ENCODE measurements at regions not wholly inside any gene's neighbourhood (a gene's known extent, or its start where the extent isn't known, plus 50 kb on each side); places are given as distances from the start of the nearest gene placed in this dataset.
"Not testable (repeated sequence)": the region's sequence is repeated elsewhere in the genome, so short reads cannot be mapped to it uniquely, and the experiment has no call there.

DNA sequence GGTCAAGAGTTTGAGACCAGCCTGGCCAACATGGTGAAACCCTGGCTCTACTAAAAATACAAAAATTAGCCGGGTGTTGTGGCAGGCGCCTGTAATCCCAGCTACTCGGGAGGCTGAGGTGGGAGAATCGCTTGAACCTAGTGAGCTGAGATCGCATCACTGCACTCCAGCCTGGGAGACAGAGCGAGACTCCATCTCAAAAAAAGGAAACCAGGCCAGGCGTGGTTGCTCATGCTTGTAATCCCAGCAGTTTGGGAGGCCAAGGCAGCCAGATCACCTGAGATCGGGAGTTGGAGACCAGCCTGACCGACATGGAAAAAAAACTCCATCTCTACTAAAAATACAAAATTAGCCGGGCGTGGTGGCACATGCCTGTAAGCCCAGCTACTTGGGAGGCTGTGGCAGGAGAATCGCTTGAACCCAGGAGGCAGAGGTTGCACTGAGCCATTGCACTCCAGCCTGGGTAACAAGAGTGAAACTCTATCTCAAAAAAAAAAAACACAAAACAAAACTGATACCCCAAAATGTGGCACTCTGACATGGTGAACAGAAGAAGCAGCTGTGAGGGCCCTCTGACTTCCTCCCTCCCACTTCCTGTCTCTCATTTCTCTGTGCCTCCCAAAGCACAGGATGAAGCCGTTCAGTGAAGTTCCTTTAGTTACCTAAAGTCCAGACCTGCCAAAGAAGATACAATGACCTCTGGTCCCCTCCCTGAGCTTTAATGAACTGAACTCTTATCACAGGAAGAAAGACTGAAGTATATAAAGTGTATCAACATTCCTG, 93.2 kb upstream of the GRIN2A start:
- not testable (repeated sequence) for DNase-seq

DNA sequence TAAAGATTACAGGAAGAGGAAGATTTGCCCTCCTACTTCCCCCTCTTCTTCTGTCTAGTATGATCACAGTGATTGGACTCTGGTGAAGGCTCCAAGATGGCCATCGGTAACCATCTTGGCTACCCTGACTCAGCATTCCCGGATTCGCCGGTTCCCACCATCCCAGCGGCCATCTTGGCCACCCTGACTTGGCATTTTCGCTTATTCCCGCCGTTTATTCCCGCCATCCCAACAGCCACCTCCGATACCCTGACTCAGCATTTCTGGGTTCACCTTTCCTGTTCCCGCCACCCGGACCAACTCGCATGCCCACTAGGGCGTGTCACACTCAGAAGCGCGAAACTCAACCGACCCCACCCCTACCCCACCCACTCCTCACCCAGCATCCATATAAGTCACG, 95.4 kb upstream of the GRIN2A start:
- DNase-seq = no peak

DNA sequence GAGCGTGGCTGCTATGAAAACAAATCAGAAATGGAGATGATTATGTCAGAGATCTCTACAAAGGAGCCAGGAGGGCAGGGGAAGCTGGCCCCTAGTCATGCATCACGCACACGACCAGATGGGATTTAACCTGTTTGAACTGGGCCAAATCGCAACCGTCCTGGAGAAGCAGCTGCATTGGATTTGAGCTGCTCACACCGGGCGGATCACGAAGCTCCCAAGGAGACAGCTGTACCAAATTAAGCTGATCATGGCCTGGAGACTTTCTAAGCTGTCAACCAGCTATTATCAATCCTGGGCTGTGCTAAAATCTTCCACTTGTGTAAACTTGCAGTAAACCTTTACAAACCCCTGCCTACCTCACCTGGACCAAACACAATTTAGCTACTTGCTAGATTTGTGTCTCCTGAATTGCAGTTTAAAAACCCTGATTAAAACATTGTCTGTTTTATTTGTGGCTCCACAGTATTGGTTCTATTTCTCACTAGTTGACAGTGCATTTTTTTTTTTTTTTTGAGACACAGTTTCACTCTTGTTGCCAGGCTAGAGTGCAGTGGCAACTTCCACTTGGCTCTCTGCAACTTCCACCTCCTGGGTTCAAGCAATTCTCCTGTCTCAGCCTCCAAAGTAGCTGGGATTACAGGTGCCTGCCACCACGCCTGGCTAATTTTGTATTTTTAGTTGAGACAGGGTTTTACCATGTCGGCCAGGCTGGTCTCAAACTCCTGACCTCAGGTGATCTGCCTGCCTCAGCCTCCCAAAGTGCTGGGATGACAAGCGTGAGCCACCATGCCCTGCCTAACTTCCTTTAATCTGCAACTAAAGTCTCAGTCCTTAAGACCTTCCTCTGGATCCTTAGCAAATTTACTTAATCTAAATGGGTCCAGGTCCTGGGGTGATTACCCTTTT, 98.3 kb upstream of the GRIN2A start:
- DNase-seq = no peak

DNA sequence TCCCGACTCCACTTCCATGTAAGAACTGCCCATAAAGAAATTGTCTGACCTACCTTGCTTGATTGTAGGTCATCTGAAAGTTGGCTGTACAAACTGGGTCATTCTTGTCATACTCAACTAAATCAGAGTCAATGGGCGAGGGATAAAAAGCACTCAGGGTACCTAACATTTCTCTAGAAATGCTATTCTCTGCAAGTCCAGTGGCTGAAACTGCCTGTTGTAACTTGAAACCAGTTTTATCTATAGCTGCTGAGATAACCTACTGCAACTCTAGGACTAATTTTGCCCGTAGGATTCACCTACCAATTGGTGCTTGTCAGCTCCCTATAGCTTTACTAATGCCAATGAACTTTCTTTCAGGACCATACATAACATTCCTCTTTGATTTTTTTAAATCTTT, 100.1 kb upstream of the GRIN2A start:
- no peak for DNase-seq

DNA sequence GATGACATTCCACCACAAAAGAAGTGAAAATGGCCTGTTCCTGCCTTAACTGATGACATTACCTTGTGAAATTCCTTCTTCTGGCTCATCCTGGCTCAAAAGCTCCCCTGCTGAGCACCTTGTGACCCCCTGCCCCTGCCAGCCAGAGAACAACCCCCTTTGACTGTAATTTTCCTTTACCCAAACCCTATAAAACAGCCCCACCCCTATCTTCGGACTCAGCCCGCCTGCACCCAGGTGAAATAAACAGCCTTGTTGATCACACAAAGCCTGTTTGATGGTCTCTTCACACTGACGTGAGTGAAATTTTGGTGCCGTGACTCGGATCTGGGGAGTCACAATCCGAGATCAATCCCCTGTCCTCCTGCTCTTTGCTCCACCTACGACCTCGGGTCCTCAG, 101.0 kb upstream of the GRIN2A start:
- not testable (repeated sequence) for DNase-seq

DNA sequence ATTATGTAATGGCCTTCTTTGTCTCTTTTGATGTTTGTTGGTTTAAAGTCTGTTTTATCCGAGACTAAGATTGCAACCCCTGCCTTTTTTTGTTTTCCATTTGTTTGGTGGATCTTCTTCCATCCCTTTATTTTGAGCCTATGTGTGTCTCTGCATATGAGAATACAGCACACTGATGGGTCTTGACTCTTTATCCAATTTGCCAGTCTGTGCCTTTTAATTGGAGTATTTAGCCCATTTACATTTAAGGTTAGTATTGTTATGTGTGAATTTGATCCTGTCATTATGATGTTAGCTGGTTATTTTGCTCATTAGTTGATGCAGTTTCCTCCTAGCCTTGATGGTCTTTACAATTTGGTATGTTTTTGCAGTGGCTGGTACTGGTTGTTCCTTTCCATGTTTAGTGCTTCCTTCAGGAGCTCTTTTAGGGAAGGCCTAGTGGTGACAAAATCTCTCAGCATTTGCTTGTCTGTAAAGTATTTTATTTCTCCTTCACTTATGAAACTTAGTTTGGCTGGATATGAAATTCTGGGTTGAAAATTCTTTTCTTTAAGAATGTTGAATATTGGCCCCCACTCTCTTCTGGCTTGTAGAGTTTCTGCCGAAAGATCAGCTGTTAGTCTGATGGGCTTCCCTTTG, 95.3 kb upstream of the ATF7IP2 start:
- not testable (repeated sequence) for DNase-seq

DNA sequence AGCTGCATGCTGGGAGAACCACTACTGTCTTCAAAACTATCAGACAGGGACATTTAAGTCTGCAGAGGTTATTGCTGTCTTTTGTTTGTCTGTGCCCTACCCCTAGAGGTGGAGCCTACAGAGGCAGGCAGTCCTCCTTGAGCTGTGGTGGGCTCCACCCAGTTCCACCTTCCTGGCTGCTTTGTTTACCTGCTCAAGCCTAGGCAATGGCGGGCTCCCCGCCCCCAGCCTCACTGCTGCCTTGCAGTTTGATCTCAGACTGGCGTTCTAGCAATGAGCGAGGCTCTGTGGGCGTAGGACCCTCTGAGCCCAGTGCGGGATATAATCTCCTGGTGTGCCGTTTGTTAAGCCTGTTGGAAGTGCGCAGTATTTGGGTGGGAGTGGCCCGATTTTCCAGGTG, 93.7 kb upstream of the ATF7IP2 start:
- not testable (repeated sequence) for DNase-seq

DNA sequence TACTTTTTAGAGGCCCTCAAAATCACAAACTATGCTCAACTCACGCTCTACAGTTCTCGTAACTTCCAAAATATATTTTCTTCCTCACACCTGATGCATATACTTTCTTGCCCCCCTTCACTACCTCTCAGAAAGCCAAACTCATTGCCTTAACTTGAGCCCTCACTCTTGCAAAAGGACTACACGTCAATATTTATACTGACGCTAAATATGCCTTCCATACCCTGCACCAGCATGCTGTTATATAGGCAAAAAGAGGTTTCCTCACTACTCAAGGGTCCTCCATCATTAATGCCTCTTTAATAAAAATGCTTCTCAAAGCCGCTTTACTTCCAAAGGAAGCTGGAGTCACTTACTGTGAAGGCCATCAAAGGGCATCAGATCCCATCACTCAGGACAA, 92.9 kb upstream of the ATF7IP2 start:
- not testable (repeated sequence) for DNase-seq

DNA sequence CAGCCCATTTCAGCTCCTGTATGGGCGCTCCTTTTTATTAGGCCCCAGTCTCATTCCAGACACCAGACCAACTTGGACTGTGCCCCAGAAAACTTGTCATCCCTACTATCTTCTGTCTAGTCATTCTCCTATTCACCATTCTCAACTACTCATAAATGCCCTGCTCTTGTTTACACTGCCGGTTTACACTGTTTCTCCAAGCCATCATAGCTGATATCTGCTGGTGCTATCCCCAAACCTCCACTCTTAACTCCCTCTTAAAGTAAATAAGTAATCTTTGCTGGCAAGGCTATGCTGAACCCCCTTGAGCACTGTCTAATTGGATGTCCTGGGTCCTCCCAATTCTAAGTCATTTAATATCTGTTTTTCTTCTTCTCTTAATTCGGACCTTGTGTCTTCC, 91.7 kb upstream of the ATF7IP2 start:
- not testable (repeated sequence) for DNase-seq

DNA sequence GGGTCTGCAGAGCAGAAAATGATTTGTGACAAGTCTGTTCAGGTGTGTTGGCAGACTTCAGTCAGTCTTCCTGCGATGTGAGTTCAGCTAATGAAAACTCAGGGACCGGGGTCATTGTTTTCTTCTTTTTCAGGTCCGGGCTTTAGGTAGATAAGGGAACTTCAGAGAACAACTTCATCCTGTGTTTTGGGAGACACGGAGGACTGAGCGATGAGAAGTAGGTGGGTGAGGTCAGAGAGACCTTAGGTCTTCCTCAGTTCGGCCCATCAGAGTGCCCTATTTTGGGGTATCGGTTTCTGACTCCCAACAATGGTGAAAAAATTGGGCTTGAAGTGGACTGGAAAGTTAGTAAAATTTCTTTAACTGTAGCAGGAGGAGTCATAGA, 88.9 kb upstream of the ATF7IP2 start:
- DNase-seq = no peak

DNA sequence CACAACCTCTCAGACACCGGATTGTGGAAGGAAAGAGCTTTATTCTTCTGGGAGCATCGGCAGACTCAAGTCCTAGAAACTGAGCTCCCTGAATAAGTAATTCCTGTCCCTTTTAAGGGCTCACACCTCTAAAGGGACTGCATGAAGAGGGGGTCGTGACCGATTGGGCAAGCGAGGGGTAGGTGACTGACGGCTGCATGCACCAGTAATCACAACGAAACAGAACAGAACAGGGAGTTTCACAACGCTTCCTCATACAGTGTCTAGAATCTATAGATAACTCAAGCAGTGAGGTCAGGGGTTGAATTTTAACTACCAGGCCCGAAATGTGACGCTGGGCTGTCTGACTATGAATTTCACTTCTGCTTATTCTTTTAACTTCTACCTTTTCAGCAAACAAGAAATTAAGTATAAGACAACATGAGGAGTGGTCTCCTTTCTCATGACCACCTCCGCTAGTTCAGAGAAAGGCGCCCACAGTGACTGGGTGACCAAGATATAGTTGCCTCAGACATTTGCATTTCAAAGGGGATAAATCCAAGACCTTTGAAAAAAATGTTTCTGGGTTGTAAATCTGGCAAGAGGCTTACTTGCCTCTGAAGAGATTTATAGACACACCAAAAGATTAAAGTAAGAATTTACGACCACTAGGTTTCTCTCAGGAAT, 88.4 kb upstream of the ATF7IP2 start:
- peak in 1 of 2 experiments; percentile 18 for DNase-seq

DNA sequence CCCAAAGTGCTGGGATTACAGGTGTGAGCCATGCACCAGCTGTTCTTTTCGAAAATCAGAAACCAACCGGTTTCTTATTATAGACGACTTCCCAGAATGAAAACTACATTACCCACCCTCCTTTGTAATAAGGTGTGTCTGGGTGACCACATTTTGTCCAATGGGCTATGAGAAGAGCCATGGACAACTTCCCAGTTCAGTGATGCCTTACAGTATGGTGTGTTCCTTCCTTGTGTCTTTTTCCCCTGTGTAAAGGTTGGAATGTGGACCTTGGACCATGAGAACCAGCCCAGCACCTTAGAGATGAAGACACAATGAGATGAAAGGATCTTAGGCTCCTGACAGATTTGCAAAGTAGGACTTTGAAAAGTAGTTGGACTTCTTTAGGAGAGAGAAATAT, 85.0 kb upstream of the ATF7IP2 start:
- DNase-seq = no peak

DNA sequence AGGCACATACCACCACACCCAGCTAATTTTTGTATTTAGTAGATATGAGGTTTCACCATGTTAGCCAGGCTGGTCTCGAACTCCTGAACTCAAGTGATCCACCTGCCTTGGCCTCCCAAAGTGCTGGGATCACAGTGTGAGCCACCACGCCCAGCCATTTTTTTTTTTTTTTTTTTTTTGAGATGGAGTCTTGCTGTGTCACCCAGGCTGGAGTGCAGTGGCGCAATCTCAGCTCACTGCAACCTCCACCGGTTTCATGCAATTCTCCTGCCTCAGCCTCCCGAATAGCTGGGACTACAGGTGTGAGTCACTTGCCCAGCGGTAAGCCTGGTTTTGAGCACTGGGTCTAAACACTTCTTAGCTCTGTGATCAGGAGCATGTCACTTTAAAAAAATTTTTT, 84.3 kb upstream of the ATF7IP2 start:
- not testable (repeated sequence) for DNase-seq

DNA sequence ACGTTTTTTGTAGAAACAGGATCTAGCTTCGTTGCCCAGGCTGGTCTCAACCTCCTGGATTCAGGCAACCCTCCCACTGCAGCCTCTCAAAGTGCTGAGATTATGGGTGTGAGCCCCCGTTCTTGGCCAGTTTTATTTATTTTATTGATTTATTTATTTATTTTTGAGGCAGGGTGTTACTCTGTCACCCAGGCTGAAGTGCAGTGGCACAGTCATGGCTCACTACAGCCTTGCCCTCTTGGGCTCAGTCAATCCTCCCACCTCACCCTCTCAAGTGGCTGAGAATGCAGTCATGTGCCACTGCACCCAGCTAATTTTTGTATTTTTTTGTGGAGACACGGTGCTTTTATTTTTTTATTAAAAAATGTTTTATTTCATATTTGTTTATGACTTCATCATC, 79.9 kb upstream of the ATF7IP2 start:
- no peak for DNase-seq

DNA sequence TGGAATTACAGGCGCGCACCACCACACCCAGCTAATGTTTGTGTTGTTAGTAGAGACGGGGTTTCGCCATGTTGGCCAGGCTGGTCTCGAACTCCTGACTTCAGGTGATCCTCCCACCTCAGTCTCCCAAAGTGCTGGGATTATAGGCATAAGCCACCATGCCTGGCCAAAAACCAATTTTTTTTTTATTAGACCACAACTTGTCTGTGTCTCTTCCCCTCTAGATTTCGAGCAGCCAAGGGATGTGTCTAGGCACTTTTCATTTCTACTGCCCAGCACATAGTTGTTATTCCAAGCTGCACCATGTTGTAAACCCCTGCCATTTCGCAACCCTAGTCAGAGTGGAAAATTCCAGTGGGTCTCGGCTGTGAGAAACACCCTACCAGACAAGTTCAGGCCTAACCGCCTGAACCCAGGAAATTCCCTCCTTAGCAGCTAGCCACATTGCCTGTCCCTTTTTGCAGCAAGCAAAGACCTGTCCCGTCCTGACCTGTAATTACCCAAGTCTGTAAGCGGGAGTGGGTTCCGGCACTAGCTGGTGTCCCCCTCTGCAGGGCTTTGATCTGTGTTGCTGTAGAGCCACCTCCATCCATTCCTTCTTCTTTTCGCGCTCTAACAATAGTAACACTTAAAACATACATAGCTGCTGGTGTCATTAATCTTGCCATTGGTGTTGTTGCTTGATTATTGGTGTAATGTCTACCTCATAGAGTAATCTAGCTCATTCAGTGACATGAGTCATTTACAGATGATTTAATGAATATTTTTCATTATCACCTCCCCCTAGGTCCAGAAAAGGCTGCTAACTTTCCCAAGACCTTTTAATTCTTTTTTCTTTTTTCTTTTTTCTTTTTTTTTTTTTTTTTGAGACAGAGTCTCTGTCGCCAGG, 77.3 kb upstream of the ATF7IP2 start:
- DNase-seq = no peak

DNA sequence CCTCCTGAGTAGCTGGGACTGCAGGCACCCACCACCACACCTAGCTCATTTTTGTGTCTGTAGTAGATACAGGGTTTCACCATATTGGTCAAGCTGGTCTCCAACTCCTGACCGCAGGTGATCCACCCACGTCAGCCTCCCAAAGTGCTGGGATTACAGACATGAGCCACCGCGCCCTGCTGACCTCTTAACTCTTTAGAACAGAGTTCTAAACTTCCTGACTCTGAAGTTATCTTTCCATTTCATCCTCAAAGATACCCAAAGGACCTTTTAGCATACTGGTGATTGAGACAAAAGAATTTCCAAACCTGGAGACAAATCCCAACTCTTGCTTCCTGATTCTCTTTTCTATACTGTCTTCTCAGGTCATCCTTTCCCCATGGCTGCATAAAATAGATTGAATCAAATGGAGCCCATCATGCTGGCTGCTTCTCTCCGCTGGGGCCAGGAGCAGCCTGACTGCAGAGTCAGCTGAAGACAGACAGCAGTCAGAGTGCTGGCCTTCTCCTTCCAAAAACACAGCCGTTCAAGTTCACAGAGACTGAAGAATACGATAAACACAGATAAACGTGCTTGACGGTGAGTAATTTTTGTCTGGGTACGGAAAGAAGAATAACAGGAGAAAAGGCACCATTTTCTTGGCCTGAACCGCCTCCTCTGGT, 76.5 kb upstream of the ATF7IP2 start:
- no peak for DNase-seq

DNA sequence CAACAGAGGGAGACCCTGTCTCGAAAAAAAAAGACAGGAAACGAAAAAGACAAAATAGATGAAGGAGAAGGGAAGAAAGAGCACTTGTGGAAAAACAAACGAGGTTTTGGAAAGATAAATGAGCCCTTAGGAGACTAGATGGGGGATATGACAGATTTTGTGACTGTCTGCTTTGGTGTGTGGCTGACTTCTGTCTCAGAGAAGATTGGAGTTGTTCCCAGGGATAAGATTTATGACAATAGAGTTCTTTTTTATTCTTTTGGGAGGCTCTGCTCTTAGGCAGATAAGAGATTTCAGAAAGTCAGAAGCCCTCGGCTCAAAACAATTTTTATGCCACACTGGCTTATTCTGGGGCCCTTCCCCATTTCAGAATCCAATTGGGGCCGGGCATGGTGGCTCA, 73.9 kb upstream of the ATF7IP2 start:
- DNase-seq = no peak

DNA sequence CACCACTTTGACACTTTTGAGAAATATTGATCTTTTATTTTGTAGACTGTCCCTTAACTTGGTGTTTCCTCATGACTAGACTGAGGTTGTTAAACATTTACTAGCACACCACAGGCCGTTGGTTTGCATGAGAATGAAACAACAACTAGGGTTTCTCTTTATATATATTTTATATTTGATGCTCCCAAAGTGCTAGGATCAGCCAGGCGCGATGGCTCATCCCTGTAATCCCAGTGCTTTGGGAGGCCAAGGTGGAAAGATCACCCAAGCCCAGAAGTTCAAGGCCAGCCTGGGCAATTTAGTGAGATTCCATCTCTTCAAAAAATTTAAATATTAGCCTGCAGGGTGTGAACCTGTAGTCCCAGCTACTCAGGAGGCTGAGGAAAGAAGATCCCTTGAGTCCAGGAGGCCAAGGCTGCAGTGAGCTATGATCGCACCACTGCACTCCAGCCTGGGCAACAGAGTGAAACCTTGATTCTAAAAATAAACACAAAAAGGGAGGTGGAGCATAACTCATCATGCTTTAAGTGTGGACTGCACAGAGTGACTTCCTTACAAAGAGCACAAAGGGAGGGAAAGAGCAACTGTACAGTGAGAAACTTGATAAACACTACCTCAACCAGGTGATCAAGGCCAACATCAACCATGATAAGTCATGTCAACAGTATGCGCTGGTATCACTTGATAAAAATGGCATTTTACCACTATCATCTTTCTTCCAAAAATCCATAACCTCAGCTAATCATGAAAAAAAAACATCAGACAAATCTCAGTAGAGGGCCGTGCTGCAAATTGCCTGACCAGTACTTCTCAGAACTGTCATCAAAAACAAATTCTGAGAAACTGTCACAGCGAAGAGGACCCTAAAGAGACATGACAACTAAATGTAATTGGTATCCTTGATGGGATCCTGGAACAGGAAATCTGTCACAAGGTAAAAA, 72.8 kb upstream of the ATF7IP2 start:
- no peak for DNase-seq

DNA sequence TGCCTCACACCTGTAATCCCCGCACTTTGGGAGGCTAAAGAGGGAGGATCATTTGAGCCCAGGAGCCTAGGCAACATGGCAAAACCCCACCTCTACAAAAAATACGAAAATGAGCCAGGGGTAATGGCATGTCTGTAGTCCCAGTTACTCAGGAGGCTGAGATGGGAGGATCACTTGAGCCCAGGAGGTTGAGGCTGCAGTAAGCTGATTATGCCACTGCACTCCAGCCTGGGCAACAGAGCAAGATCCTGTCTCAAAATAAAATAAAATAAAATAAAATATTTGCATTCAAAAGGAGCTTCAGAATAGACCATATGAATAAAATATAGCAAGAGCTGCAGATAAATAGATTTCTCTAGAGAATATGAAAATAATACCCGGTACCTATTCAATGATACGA, 71.5 kb upstream of the ATF7IP2 start:
- no peak for DNase-seq

DNA sequence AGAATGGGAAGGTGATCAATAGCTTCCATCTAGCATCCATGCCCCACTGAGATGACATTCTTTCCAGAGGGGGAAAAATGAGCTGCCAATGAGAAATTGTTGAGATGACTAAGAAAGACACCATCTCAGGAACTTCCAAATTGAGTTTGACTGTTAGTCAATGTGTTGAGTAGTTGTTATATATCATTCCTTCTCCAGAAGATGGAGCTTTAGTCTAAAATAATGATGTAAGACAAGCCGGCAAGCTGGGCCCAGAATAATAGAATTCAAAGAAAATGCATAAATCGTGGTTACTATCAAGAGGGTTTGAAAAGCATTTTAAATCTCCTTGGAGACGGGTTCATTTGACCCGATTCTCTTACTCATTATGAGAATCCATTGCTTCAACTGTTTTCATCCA, 71.0 kb upstream of the ATF7IP2 start:
- peak; percentile 10 to 27 for DNase-seq
